MG63 (cell line): ENCODE measurements at regions not wholly inside any gene's neighbourhood (a gene's known extent, or its start where the extent isn't known, plus 50 kb on each side); places are given as distances from the start of the nearest gene placed in this dataset.
A peak's percentile ranks its signal among the peaks of the same experiment; 100 is the strongest.

Experiments used
- DNase-seq: peaks from one replicate; pipeline ENCODE4 v3.0.0-alpha.2; 2020
- H3K27me3 ChIP-seq: fragments of 250-450 bp; sonication (Bioruptor Pico); 2 replicates; pipeline ENCODE4 v1.5.1; 2020; ENCODE audit warnings: mild to moderate bottlenecking, moderate library complexity
- H3K36me3 ChIP-seq: fragments of 250-450 bp; sonication (Bioruptor Pico); 2 replicates; pipeline ENCODE4 v1.5.1; 2020; ENCODE audit warnings: mild to moderate bottlenecking, moderate library complexity
- H3K4me3 ChIP-seq: fragments of 250-450 bp; sonication (Bioruptor Pico); 2 replicates; pipeline ENCODE4 v1.5.1; 2020; ENCODE audit warnings: mild to moderate bottlenecking, moderate library complexity
- H3K9me3 ChIP-seq: fragments of 250-450 bp; sonication (Bioruptor Pico); 2 replicates; pipeline ENCODE4 v1.5.1; 2020; ENCODE audit warnings: mild to moderate bottlenecking, moderate library complexity

- Histone ChIP-seq H3K4me3 (no peak overlapping the region), H3K27me3 (no peaks in the 10 kb centered on the region), H3K36me3 (no peaks in the 10 kb centered on the region), H3K9me3 (no peaks in the 10 kb centered on the region)
- DNase-seq: no peak
These were observed 78.8 kb upstream of the PRPS1 start for GRCh38 chrX:107549504-107549903.

GRCh38 chrX:107551546-107551945 lies 76.8 kb upstream of the PRPS1 start:
- Histone ChIP-seq H3K27me3 (no peaks in the 10 kb centered on the region), H3K36me3 (no peaks in the 10 kb centered on the region), H3K4me3 (no peak overlapping the region), H3K9me3 (no peaks in the 10 kb centered on the region)
- no peak for DNase-seq

- H3K4me3 ChIP-seq: no peak overlapping the region
- peak; percentile 30 for DNase-seq
- H3K27me3 ChIP-seq: no peaks in the 10 kb centered on the region
These were observed 75.4 kb upstream of the PRPS1 start for GRCh38 chrX:107552930-107553329.

GRCh38 chrX:107556967-107557366 lies 71.3 kb upstream of the PRPS1 start:
- no peaks in the 10 kb centered on the region for H3K36me3 ChIP-seq
- no peak for DNase-seq
- no peaks in the 10 kb centered on the region for H3K27me3 ChIP-seq
- H3K9me3 ChIP-seq: no peaks in the 10 kb centered on the region
- H3K4me3 ChIP-seq: no peak overlapping the region

More at GRCh38 chrX:107552930-107553329, 75.4 kb upstream of the PRPS1 start:
- Histone ChIP-seq H3K36me3 (no peaks in the 10 kb centered on the region), H3K9me3 (no peaks in the 10 kb centered on the region)

GRCh38 chrX:107559506-107559905 lies 68.8 kb upstream of the PRPS1 start:
- Histone ChIP-seq H3K36me3 (no peaks in the 10 kb centered on the region), H3K9me3 (no peaks in the 10 kb centered on the region), H3K4me3 (no peak overlapping the region), H3K27me3 (no peaks in the 10 kb centered on the region)
- no peak for DNase-seq

GRCh38 chrX:107560041-107560440 lies 68.3 kb upstream of the PRPS1 start:
- H3K9me3 ChIP-seq: no peaks in the 10 kb centered on the region
- H3K4me3 ChIP-seq: no peak overlapping the region
- no peaks in the 10 kb centered on the region for H3K36me3 ChIP-seq
- no peaks in the 10 kb centered on the region for H3K27me3 ChIP-seq
- DNase-seq: no peak

- no peaks in the 10 kb centered on the region for H3K27me3 ChIP-seq
- no peak overlapping the region for H3K4me3 ChIP-seq
- no peaks in the 10 kb centered on the region for H3K36me3 ChIP-seq
- no peak for DNase-seq
- no peaks in the 10 kb centered on the region for H3K9me3 ChIP-seq
These were observed 67.3 kb upstream of the PRPS1 start for GRCh38 chrX:107560980-107561379.

GRCh38 chrX:107561468-107562215 lies 66.7 kb upstream of the PRPS1 start:
- Histone ChIP-seq H3K36me3 (no peaks in the 10 kb centered on the region), H3K9me3 (no peaks in the 10 kb centered on the region), H3K4me3 (no peak overlapping the region), H3K27me3 (no peaks in the 10 kb centered on the region)
- DNase-seq: no peak

GRCh38 chrX:107562482-107562881 lies 65.8 kb upstream of the PRPS1 start:
- DNase-seq: peak; percentile 84
- Histone ChIP-seq H3K9me3 (no peaks in the 10 kb centered on the region), H3K4me3 (no peak overlapping the region), H3K27me3 (no peaks in the 10 kb centered on the region), H3K36me3 (no peaks in the 10 kb centered on the region)

- Histone ChIP-seq H3K4me3 (no peak overlapping the region), H3K9me3 (no peaks in the 10 kb centered on the region), H3K27me3 (no peaks in the 10 kb centered on the region), H3K36me3 (no peaks in the 10 kb centered on the region)
- no peak for DNase-seq
These were observed 64.5 kb upstream of the PRPS1 start for GRCh38 chrX:107563824-107564223.

GRCh38 chrX:107565015-107565414 lies 63.3 kb upstream of the PRPS1 start:
- no peak for DNase-seq

GRCh38 chrX:107565931-107566603 lies 62.2 kb upstream of the PRPS1 start:
- peak; percentile 57 for DNase-seq
- Histone ChIP-seq H3K9me3 (no peaks in the 10 kb centered on the region), H3K36me3 (no peaks in the 10 kb centered on the region), H3K27me3 (no peaks in the 10 kb centered on the region), H3K4me3 (no peak overlapping the region)

More at GRCh38 chrX:107565015-107565414, 63.3 kb upstream of the PRPS1 start:
- Histone ChIP-seq H3K27me3 (no peaks in the 10 kb centered on the region), H3K4me3 (no peak overlapping the region), H3K36me3 (no peaks in the 10 kb centered on the region), H3K9me3 (no peaks in the 10 kb centered on the region)

- Histone ChIP-seq H3K4me3 (no peak overlapping the region), H3K27me3 (no peaks in the 10 kb centered on the region), H3K9me3 (no peaks in the 10 kb centered on the region), H3K36me3 (no peaks in the 10 kb centered on the region)
- no peak for DNase-seq
These were observed 61.6 kb upstream of the PRPS1 start for GRCh38 chrX:107566604-107567262.

- H3K4me3 ChIP-seq: no peak overlapping the region
- 0 out of 2 replicates have a peak, but pooled peaks cover 2% of the 10 kb centered on the region for H3K9me3 ChIP-seq
- DNase-seq: no peak
- no peaks in the 10 kb centered on the region for H3K27me3 ChIP-seq
- no peaks in the 10 kb centered on the region for H3K36me3 ChIP-seq
These were observed 60.9 kb upstream of the PRPS1 start for GRCh38 chrX:107567370-107567769.

GRCh38 chrX:107571296-107571998 lies 56.9 kb upstream of the PRPS1 start:
- Histone ChIP-seq H3K27me3 (no peaks in the 10 kb centered on the region), H3K9me3 (0 out of 2 replicates have a peak, but pooled peaks cover 2% of the 10 kb centered on the region), H3K4me3 (no peak overlapping the region), H3K36me3 (no peaks in the 10 kb centered on the region)
- DNase-seq: peak; percentile 93

GRCh38 chrX:107573016-107573415 lies 55.3 kb upstream of the PRPS1 start:
- no peaks in the 10 kb centered on the region for H3K36me3 ChIP-seq
- H3K27me3 ChIP-seq: no peaks in the 10 kb centered on the region
- H3K4me3 ChIP-seq: no peak overlapping the region
- 0 out of 2 replicates have a peak, but pooled peaks cover 2% of the 10 kb centered on the region for H3K9me3 ChIP-seq
- no peak for DNase-seq
